Neural cell (in vitro differentiated cells): ENCODE measurements at regions not wholly inside any gene's neighbourhood (a gene's known extent, or its start where the extent isn't known, plus 50 kb on each side); places are given as distances from the start of the nearest gene placed in this dataset.

Experiments used
- H2AFZ ChIP-seq: fragments of 200-600, 300-800 bp; sonication (generic), shearing (Covaris generic); 2 replicates; pipeline ENCODE4 v1.6.0; 2014; ENCODE audit warnings: low read depth, mild to moderate bottlenecking, antibody characterized with exemption, low read length, moderate library complexity
- H3F3A ChIP-seq: fragments of 200-600 bp; shearing (Covaris generic); 2 replicates; pipeline ENCODE4 v1.6.1; 2016; ENCODE audit warnings: mild to moderate bottlenecking, moderate library complexity, mixed read lengths, antibody characterized with exemption, low read length; ENCODE audit not compliant: insufficient read depth, poor library complexity, severe bottlenecking
- H3K27ac ChIP-seq: fragments of 200-600, 300-800 bp; sonication (generic), shearing (Covaris generic); 2 replicates; pipeline ENCODE4 v1.5.1; 2014; ENCODE audit warnings: mild to moderate bottlenecking, low read length, moderate library complexity
- H3K27me3 ChIP-seq: fragments of 300-800, 200-600 bp; sonication (generic), shearing (Covaris generic); 2 replicates; pipeline ENCODE4 v1.6.0; 2014; ENCODE audit warnings: mild to moderate bottlenecking, low read depth, low read length, moderate library complexity; ENCODE audit not compliant: insufficient read depth
- H3K36me3 ChIP-seq: fragments of 300-800, 200-600 bp; sonication (generic), shearing (Covaris generic); 2 replicates; pipeline ENCODE4 v1.5.1; 2014; ENCODE audit warnings: mild to moderate bottlenecking, antibody characterized with exemption, low read length, moderate library complexity; ENCODE audit not compliant: insufficient read depth
- H3K4me2 ChIP-seq: fragments of 300-800, 200-600 bp; sonication (generic), shearing (Covaris generic); 2 replicates; pipeline ENCODE4 v1.6.0; 2014; ENCODE audit warnings: mild to moderate bottlenecking, low read length
- H3K4me3 ChIP-seq: fragments of 300-800, 200-600 bp; sonication (generic), shearing (Covaris generic); 2 replicates; pipeline ENCODE4 v1.5.1; 2014; ENCODE audit warnings: mild to moderate bottlenecking, low read length, moderate library complexity
- H3K79me2 ChIP-seq: fragments of 200-600 bp; shearing (Covaris generic); replicated peaks from 2 replicates; pipeline ENCODE4 v1.6.0; 2014; ENCODE audit warnings: mild to moderate bottlenecking, low read length, moderate library complexity; ENCODE audit not compliant: insufficient read depth
- H3K9ac ChIP-seq: fragments of 300-800, 200-600 bp; sonication (generic), shearing (Covaris generic); 2 replicates; pipeline ENCODE4 v1.6.1; 2016; ENCODE audit warnings: mild to moderate bottlenecking, low read length, mixed read lengths
- H3K9me2 ChIP-seq: fragments of 200-600 bp; shearing (Covaris generic); 2 replicates; pipeline ENCODE4 v1.6.1; 2016; ENCODE audit warnings: mild to moderate bottlenecking, low read length, mixed read lengths; ENCODE audit not compliant: insufficient read depth
- H3K9me3 ChIP-seq: fragments of 200-600, 300-800 bp; sonication (generic), shearing (Covaris generic); 2 replicates; pipeline ENCODE4 v1.6.1; 2016; ENCODE audit warnings: mild to moderate bottlenecking, mixed run types, low read length, moderate library complexity, mixed read lengths
- H4K20me1 ChIP-seq: fragments of 200-600 bp; shearing (Covaris generic); 2 replicates; pipeline ENCODE4 v1.6.1; 2016; ENCODE audit warnings: mild to moderate bottlenecking, mixed run types; ENCODE audit not compliant: insufficient read depth
- CTCF ChIP-seq: fragments of 450-650 bp; IDR thresholded peaks from 2 replicates; pipeline ENCODE4 v1.5.1; 2014; ENCODE audit warnings: antibody characterized with exemption, mild to moderate bottlenecking, moderate library complexity; ENCODE audit not compliant: poor library complexity, severe bottlenecking
- EP300 ChIP-seq: fragments of 450-650 bp; conservative IDR thresholded peaks from 2 replicates; pipeline ENCODE4 v1.6.1; 2014; ENCODE audit warnings: antibody characterized with exemption, mild to moderate bottlenecking, moderate library complexity; ENCODE audit not compliant: poor library complexity, severe bottlenecking
- EZH2 ChIP-seq: fragments of 200-600, 300-800 bp; shearing (Covaris generic), sonication (generic); IDR thresholded peaks from 2 replicates; pipeline ENCODE4 v1.6.1; 2014; ENCODE audit warnings: antibody characterized with exemption, low read length, borderline replicate concordance, mild to moderate bottlenecking; ENCODE audit not compliant: insufficient read depth, poor library complexity, severe bottlenecking
- MXI1 ChIP-seq: fragments of 450-650 bp; conservative IDR thresholded peaks from 2 replicates; pipeline ENCODE4 v1.6.1; 2014; ENCODE audit warnings: antibody characterized with exemption, mild to moderate bottlenecking; ENCODE audit not compliant: poor library complexity, severe bottlenecking
- POLR2AphosphoS5 ChIP-seq: IDR thresholded peaks from 2 replicates; pipeline ENCODE4 v1.6.1; 2012
- RAD21 ChIP-seq: fragments of 450-650 bp; conservative IDR thresholded peaks from 2 replicates; pipeline ENCODE4 v1.6.1; 2014; ENCODE audit warnings: antibody characterized with exemption, mild to moderate bottlenecking, moderate library complexity
- REST ChIP-seq: IDR thresholded peaks from 2 replicates; pipeline ENCODE4 v1.6.1; 2012; ENCODE audit warnings: borderline replicate concordance
- SMC3 ChIP-seq: fragments of 450-650 bp; conservative IDR thresholded peaks from 2 replicates; pipeline ENCODE4 v1.6.1; 2014; ENCODE audit warnings: antibody characterized with exemption, mild to moderate bottlenecking, moderate library complexity; ENCODE audit not compliant: poor library complexity
- TAF1 ChIP-seq: IDR thresholded peaks from 2 replicates; pipeline ENCODE4 v1.6.1; 2012; ENCODE audit warnings: low read depth

GRCh38 chr13:19321222-19321621 is 139.6 kb upstream of the TUBA3C start:
- H3K27me3 ChIP-seq = no peaks in the 10 kb centered on the region
- TF ChIP-seq MXI1 = no peak
- no peak for TF ChIP-seq REST
- no peak for TF ChIP-seq EP300
- no peak for TF ChIP-seq POLR2AphosphoS5
- TF ChIP-seq SMC3 = no peak
- no peak for TF ChIP-seq TAF1
- TF ChIP-seq EZH2 = no peak
- no peak for TF ChIP-seq RAD21
- no peak for TF ChIP-seq CTCF
- H3K9ac ChIP-seq = no peak overlapping the region
- H3K36me3 ChIP-seq = no peaks in the 10 kb centered on the region
- H3K9me2 ChIP-seq = no peaks in the 10 kb centered on the region
- H3K4me3 ChIP-seq = no peak overlapping the region
- H2AFZ ChIP-seq = no peak overlapping the region
- H3K9me3 ChIP-seq = peaks cover 7% of the 10 kb centered on the region
- no peaks in the 10 kb centered on the region for H3K79me2 ChIP-seq
- no peak overlapping the region for H3K27ac ChIP-seq
- no peak overlapping the region for H3K4me2 ChIP-seq
- H4K20me1 ChIP-seq = no peaks in the 10 kb centered on the region
- H3F3A ChIP-seq = no peaks in the 10 kb centered on the region

GRCh38 chr13:19305434-19305833 is 123.8 kb upstream of the TUBA3C start:
- Histone ChIP-seq H4K20me1 (no peaks in the 10 kb centered on the region), H3K36me3 (no peaks in the 10 kb centered on the region), H3K9ac (no peak overlapping the region), H3F3A (no peaks in the 10 kb centered on the region), H3K4me3 (no peak overlapping the region), H3K4me2 (no peak overlapping the region), H2AFZ (no peak overlapping the region), H3K9me3 (no peaks in the 10 kb centered on the region), H3K79me2 (no peaks in the 10 kb centered on the region), H3K9me2 (no peaks in the 10 kb centered on the region), H3K27ac (no peak overlapping the region), H3K27me3 (no peaks in the 10 kb centered on the region)
- no peak for TF ChIP-seq TAF1

- Histone ChIP-seq H3K27me3 (no peaks in the 10 kb centered on the region), H3K4me3 (no peak overlapping the region), H4K20me1 (no peaks in the 10 kb centered on the region), H3K9ac (no peak overlapping the region), H3K79me2 (no peaks in the 10 kb centered on the region), H3K36me3 (no peaks in the 10 kb centered on the region), H3K4me2 (no peak overlapping the region), H2AFZ (no peak overlapping the region), H3K9me2 (no peaks in the 10 kb centered on the region), H3K27ac (no peak overlapping the region), H3F3A (no peaks in the 10 kb centered on the region), H3K9me3 (peaks cover 3% of the 10 kb centered on the region)
- TF ChIP-seq CTCF (no peak), SMC3 (no peak), MXI1 (no peak), EZH2 (no peak), POLR2AphosphoS5 (no peak), EP300 (no peak), REST (no peak), TAF1 (no peak), RAD21 (no peak)
Measured at GRCh38 chr13:19289180-19289579, 107.6 kb upstream of the TUBA3C start.
